ENCODE measurements at regions not wholly inside any gene's neighbourhood (a gene's known extent, or its start where the extent isn't known, plus 50 kb on each side); places are given as distances from the start of the nearest gene placed in this dataset.

DNA sequence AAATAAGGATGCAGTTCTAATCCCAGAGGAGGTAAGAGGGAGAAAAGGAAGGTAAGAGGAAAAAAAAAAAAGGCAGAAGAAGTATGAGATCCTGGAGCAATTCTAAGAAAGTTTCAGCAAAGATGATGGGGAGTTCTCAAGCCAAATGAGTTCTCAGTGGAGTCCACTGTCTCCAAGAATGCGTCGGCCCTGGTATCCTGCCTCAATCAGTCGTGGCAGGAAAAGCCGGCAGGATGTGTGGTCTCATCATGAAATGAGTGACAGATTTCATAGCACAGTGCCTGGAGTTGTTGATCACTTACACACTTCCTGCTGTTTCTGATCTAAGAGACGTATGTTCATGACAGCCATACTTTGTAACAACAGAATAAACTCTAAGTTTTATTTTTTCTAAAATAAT, 554.9 kb downstream of the NXPH1 start:
- H3K27me3 ChIP-seq (ENCODE audit: insufficient read depth, low read length) = no peaks in the 10 kb centered on the region
- no peak overlapping the region for H3K4me3 ChIP-seq (ENCODE audit: low read depth, low read length)
- no peak overlapping the region for H3K27ac ChIP-seq (ENCODE audit: low read depth, low read length)
- H3K36me3 ChIP-seq (ENCODE audit: insufficient read depth, low read length) = no peaks in the 10 kb centered on the region
- H3K4me1 ChIP-seq (ENCODE audit: control insufficient read depth, insufficient read depth, low read length, unreplicated experiment) = no peaks in the 10 kb centered on the region
- H3K79me2 ChIP-seq (ENCODE audit: control insufficient read depth, insufficient read depth, low read length, unreplicated experiment) = no peaks in the 10 kb centered on the region
- no peak overlapping the region for H2AFZ ChIP-seq (ENCODE audit: low read length, unreplicated experiment)

DNA sequence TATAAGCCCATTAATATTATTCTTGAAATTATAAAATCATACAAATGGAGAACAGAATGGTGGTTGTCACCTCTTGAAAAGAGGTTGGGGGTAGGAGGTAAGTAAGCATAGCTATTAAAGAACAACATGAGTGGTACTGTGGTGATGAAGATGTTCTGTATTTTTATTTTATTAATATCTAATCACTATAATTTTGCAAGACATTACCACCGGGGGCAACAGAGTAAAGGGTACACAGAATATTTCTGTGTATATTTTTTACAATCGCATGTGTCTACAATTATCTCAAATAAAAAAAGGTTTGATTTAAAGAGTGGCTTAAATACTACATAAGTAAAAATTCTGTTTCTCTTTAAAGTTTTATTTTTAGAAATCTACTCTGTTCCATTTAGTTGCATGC, 557.8 kb downstream of the NXPH1 start:
- no peaks in the 10 kb centered on the region for H3K4me1 ChIP-seq (ENCODE audit: control insufficient read depth, insufficient read depth, low read length, unreplicated experiment)
- no peaks in the 10 kb centered on the region for H3K36me3 ChIP-seq (ENCODE audit: insufficient read depth, low read length)
- no peaks in the 10 kb centered on the region for H3K79me2 ChIP-seq (ENCODE audit: control insufficient read depth, insufficient read depth, low read length, unreplicated experiment)
- no peak overlapping the region for H3K4me3 ChIP-seq (ENCODE audit: low read depth, low read length)
- H3K27ac ChIP-seq (ENCODE audit: low read depth, low read length) = no peak overlapping the region
- no peak overlapping the region for H2AFZ ChIP-seq (ENCODE audit: low read length, unreplicated experiment)
- no peaks in the 10 kb centered on the region for H3K27me3 ChIP-seq (ENCODE audit: insufficient read depth, low read length)

DNA sequence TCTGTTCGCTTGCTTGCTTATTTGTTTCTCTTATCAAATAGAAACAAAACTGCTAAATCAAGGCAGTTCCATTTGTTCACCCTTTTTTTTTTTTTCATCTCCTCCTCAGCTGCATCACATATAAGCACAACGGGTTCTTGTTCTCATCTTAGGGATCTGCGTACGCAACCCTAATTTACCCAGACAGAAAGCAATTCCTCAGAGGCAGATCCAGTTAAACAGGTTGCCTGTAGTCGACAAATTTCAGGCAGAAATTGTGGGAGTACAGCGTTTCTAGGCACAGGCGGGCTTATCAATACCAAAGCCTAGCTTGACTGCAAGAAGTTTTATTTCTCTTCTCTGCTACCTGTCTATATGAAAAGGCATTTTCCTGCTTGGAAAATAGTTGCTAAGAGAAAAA, 565.4 kb downstream of the NXPH1 start:
- Histone ChIP-seq H3K4me1 (ENCODE audit: control insufficient read depth, insufficient read depth, low read length, unreplicated experiment) (no peaks in the 10 kb centered on the region), H2AFZ (ENCODE audit: low read length, unreplicated experiment) (no peak overlapping the region), H3K27me3 (ENCODE audit: insufficient read depth, low read length) (no peaks in the 10 kb centered on the region), H3K27ac (ENCODE audit: low read depth, low read length) (no peak overlapping the region), H3K36me3 (ENCODE audit: insufficient read depth, low read length) (no peaks in the 10 kb centered on the region), H3K79me2 (ENCODE audit: control insufficient read depth, insufficient read depth, low read length, unreplicated experiment) (no peaks in the 10 kb centered on the region), H3K4me3 (ENCODE audit: low read depth, low read length) (no peak overlapping the region)

DNA sequence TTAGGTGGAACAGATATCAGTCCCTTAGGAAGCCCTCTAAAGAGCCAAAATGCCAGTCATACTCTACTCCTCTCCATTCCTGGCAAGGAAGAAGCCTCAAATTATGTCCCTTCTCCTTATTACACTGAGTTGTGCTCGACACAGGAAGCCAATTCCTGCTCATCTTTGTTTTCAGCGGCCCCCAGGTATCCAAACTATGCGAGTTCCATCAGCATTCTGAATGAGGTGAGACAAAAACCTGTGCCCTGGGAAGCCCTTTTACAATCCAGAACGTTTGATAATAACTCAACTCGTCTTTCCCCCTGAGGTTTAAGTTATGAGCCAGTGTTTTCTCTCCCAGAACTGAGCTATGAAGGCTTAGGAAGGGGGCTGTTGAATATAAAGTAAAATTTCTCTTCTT, 580.5 kb downstream of the NXPH1 start:
- Histone ChIP-seq H3K4me1 (ENCODE audit: control insufficient read depth, insufficient read depth, low read length, unreplicated experiment) (no peaks in the 10 kb centered on the region), H2AFZ (ENCODE audit: low read length, unreplicated experiment) (no peak overlapping the region), H3K79me2 (ENCODE audit: control insufficient read depth, insufficient read depth, low read length, unreplicated experiment) (no peaks in the 10 kb centered on the region), H3K27ac (ENCODE audit: low read depth, low read length) (no peak overlapping the region), H3K36me3 (ENCODE audit: insufficient read depth, low read length) (no peaks in the 10 kb centered on the region), H3K27me3 (ENCODE audit: insufficient read depth, low read length) (no peaks in the 10 kb centered on the region), H3K4me3 (ENCODE audit: low read depth, low read length) (no peak overlapping the region)

DNA sequence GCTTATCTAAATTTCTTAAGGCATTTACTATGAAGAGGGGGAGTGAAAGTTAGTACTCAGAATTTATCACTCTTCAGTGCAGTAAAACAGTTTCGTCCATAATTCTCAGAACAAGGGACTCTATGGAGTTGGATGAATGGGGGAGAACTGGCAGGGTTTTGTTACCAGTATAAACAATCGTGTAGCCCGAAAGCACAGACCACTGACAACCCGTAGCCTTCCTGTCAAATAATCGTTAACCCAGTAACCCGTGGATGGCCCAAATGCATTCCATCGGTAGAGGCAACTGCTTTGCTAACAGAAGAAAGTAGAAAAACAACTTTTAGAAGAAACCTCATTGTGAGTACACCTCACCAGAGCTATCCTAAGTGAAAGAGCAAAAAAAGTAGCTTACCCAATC, 583.9 kb downstream of the NXPH1 start:
- no peak overlapping the region for H3K4me3 ChIP-seq (ENCODE audit: low read depth, low read length)
- no peaks in the 10 kb centered on the region for H3K4me1 ChIP-seq (ENCODE audit: control insufficient read depth, insufficient read depth, low read length, unreplicated experiment)
- H3K27ac ChIP-seq (ENCODE audit: low read depth, low read length) = no peak overlapping the region
- no peaks in the 10 kb centered on the region for H3K27me3 ChIP-seq (ENCODE audit: insufficient read depth, low read length)
- no peak overlapping the region for H2AFZ ChIP-seq (ENCODE audit: low read length, unreplicated experiment)
- H3K79me2 ChIP-seq (ENCODE audit: control insufficient read depth, insufficient read depth, low read length, unreplicated experiment) = no peaks in the 10 kb centered on the region
- H3K36me3 ChIP-seq (ENCODE audit: insufficient read depth, low read length) = no peaks in the 10 kb centered on the region

DNA sequence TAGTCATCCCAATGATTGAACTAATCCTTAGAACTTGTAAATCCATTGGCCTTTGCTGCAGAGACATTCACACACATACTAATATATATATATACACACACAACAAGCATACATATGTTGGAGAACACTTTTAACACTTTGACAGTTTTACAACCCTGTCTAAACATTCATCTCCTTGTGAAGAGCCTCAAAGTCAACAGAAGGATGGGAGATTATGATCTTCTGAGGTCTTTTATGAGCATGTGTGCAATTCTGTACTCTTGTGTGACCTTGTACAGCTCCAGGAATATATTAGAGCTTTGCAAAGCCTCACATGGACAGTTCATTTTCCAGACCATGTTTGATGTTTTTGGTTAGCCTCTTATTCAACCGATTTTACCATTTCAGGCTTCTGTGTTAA, 589.0 kb downstream of the NXPH1 start:
- no peaks in the 10 kb centered on the region for H3K36me3 ChIP-seq (ENCODE audit: insufficient read depth, low read length)
- H3K27ac ChIP-seq (ENCODE audit: low read depth, low read length) = no peak overlapping the region
- H3K27me3 ChIP-seq (ENCODE audit: insufficient read depth, low read length) = no peaks in the 10 kb centered on the region
- H3K4me1 ChIP-seq (ENCODE audit: control insufficient read depth, insufficient read depth, low read length, unreplicated experiment) = no peaks in the 10 kb centered on the region
- H3K79me2 ChIP-seq (ENCODE audit: control insufficient read depth, insufficient read depth, low read length, unreplicated experiment) = no peaks in the 10 kb centered on the region
- no peak overlapping the region for H3K4me3 ChIP-seq (ENCODE audit: low read depth, low read length)
- H2AFZ ChIP-seq (ENCODE audit: low read length, unreplicated experiment) = no peak overlapping the region

DNA sequence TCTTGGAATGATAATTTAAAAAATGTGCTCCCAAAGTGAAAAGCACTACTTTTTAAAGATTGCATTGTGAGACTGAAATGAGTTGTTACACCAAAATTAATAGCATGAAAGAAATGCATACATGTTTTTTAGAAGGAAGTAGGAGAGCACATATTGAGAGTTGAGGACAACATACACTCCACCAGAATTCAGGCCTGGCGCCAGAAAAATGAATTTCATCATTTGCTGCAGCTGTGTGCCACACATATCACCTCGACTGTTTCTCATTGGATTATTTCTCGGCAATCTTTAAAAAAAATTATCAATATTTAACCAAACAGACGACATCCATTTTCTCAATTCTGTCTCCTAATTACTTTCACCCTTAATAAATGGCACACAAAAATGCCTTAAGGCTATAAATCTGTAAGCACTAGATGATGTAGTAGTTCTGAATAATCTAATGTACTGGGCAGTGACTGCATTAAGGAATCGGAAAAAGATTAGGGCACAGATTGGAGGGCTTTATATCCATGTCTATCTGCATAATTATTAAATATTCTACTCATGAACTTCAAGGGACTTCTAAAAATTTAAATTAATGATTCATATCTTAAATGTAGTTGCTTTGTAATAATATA, 590.4 kb downstream of the NXPH1 start:
- Histone ChIP-seq H3K4me3 (ENCODE audit: low read depth, low read length) (no peak overlapping the region), H3K27ac (ENCODE audit: low read depth, low read length) (no peak overlapping the region)

DNA sequence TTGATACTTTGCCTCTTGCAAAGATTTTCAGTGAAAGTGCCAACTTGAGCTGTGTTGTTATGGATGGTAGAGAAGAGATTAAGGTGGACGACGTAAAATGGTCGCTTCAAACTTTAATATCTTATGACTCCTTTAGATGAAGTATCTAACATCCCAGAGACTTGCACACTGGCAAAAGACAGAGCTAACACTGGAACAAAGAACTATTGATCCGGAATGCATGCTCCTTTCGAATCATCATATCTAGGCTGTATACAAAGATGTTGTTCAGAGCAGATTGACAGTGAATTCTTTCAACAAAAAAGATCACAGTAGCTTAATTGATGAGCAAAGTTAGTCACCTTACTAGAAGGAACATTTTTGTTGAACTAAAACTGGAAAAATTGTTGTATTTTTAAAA, 592.7 kb downstream of the NXPH1 start:
- no peaks in the 10 kb centered on the region for H3K36me3 ChIP-seq (ENCODE audit: insufficient read depth, low read length)
- H3K27me3 ChIP-seq (ENCODE audit: insufficient read depth, low read length) = no peaks in the 10 kb centered on the region
- no peak overlapping the region for H3K27ac ChIP-seq (ENCODE audit: low read depth, low read length)
- H2AFZ ChIP-seq (ENCODE audit: low read length, unreplicated experiment) = no peak overlapping the region
- H3K4me1 ChIP-seq (ENCODE audit: control insufficient read depth, insufficient read depth, low read length, unreplicated experiment) = no peaks in the 10 kb centered on the region
- no peak overlapping the region for H3K4me3 ChIP-seq (ENCODE audit: low read depth, low read length)
- H3K79me2 ChIP-seq (ENCODE audit: control insufficient read depth, insufficient read depth, low read length, unreplicated experiment) = no peaks in the 10 kb centered on the region

More for the DNA sequence above, 590.4 kb downstream of the NXPH1 start:
- H3K79me2 ChIP-seq (ENCODE audit: control insufficient read depth, insufficient read depth, low read length, unreplicated experiment) = no peaks in the 10 kb centered on the region
- no peak overlapping the region for H2AFZ ChIP-seq (ENCODE audit: low read length, unreplicated experiment)
- no peaks in the 10 kb centered on the region for H3K36me3 ChIP-seq (ENCODE audit: insufficient read depth, low read length)
- no peaks in the 10 kb centered on the region for H3K4me1 ChIP-seq (ENCODE audit: control insufficient read depth, insufficient read depth, low read length, unreplicated experiment)
- no peaks in the 10 kb centered on the region for H3K27me3 ChIP-seq (ENCODE audit: insufficient read depth, low read length)

DNA sequence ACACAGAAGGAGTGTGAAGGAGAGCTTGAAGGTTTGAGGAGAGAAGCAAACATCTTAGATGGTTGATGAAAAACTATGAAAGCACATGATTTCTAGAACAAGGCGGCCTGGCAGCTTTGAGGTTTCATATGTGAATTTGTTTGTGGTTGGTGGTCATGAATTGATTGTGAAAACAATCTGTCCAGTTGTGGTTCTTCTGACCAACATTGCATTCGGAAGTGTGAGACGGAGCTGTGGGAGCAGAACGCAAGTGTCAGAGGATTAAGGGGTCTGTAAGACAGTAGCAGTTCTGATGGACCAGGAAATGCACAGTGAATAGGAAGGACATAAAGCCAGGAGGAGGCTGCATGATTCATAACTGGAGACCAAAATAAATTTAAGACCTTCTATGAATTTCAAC, 594.6 kb downstream of the NXPH1 start:
- Histone ChIP-seq H3K27me3 (ENCODE audit: insufficient read depth, low read length) (no peaks in the 10 kb centered on the region), H3K4me3 (ENCODE audit: low read depth, low read length) (no peak overlapping the region), H3K4me1 (ENCODE audit: control insufficient read depth, insufficient read depth, low read length, unreplicated experiment) (no peaks in the 10 kb centered on the region), H2AFZ (ENCODE audit: low read length, unreplicated experiment) (no peak overlapping the region), H3K27ac (ENCODE audit: low read depth, low read length) (no peak overlapping the region), H3K36me3 (ENCODE audit: insufficient read depth, low read length) (no peaks in the 10 kb centered on the region), H3K79me2 (ENCODE audit: control insufficient read depth, insufficient read depth, low read length, unreplicated experiment) (no peaks in the 10 kb centered on the region)

DNA sequence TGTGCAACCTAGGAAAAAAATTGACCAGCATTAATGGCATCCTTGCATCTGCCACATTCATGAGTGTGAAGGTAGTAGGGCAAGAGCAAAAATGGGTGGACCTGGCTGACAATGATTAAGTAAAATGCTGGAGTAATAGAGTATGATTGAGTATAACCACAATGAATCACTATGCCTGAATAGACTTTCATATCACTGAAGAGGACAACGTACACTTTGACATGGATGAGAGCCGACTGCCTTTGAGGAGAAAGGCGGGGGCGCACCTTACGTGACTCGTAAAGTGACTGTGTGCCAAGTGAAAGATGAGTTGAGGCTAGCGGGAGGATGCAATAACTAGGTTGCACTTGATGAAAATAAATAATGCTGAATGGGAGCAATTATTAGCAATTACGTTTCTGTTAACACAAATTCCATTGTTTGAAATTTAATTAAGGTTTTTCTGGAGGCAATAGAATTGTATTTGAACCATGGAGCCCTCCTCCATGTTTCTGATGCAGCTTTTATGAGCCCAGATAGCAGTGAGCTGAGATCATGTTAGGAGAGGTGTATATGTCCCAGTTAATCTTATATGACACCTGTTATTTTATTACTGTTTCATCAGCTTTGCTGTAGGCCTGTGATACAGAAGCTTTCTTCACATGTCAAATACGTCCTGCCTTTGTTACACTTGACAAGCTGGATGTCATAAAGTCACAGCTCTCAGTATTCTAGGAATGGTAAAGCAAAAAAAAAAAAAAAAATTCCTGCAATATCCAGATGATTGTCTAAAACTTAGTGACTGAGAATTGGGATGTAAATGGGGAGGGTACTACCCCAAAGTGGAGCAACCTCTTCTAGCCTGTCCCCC, 596.5 kb downstream of the NXPH1 start:
- H3K79me2 ChIP-seq (ENCODE audit: control insufficient read depth, insufficient read depth, low read length, unreplicated experiment) = no peaks in the 10 kb centered on the region
- H2AFZ ChIP-seq (ENCODE audit: low read length, unreplicated experiment) = no peak overlapping the region
- no peaks in the 10 kb centered on the region for H3K27me3 ChIP-seq (ENCODE audit: insufficient read depth, low read length)
- no peak overlapping the region for H3K4me3 ChIP-seq (ENCODE audit: low read depth, low read length)
- H3K27ac ChIP-seq (ENCODE audit: low read depth, low read length) = no peak overlapping the region
- H3K4me1 ChIP-seq (ENCODE audit: control insufficient read depth, insufficient read depth, low read length, unreplicated experiment) = no peaks in the 10 kb centered on the region
- H3K36me3 ChIP-seq (ENCODE audit: insufficient read depth, low read length) = no peaks in the 10 kb centered on the region

DNA sequence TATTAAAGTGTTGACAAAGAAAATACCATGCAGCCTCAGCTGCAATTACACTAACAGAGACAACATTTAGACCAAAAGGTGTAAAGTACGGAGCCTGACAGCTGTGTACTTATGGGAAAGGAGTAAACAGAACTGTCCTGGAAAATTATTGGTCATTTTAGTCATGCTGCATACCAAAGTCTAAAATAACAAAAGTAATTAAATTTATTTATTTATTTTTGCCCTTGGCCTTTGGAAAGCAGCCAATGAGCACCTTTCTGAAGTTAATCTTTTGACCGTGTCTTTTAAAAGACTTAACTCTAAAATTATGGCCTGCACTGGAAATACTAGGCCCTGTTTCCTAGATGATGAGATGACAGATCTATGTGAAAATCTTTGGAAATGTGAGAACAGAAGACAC, 597.6 kb downstream of the NXPH1 start:
- H3K36me3 ChIP-seq (ENCODE audit: insufficient read depth, low read length) = no peaks in the 10 kb centered on the region
- H3K79me2 ChIP-seq (ENCODE audit: control insufficient read depth, insufficient read depth, low read length, unreplicated experiment) = no peaks in the 10 kb centered on the region
- H3K4me3 ChIP-seq (ENCODE audit: low read depth, low read length) = no peak overlapping the region
- no peaks in the 10 kb centered on the region for H3K27me3 ChIP-seq (ENCODE audit: insufficient read depth, low read length)
- H2AFZ ChIP-seq (ENCODE audit: low read length, unreplicated experiment) = no peak overlapping the region
- no peak overlapping the region for H3K27ac ChIP-seq (ENCODE audit: low read depth, low read length)
- no peaks in the 10 kb centered on the region for H3K4me1 ChIP-seq (ENCODE audit: control insufficient read depth, insufficient read depth, low read length, unreplicated experiment)
